Left colon (tissue), 2 donors: ENCODE measurements at regions not wholly inside any gene's neighbourhood (a gene's known extent, or its start where the extent isn't known, plus 50 kb on each side); places are given as distances from the start of the nearest gene placed in this dataset.
"Not testable (repeated sequence)": the region's sequence is repeated elsewhere in the genome, so short reads cannot be mapped to it uniquely, and the experiment has no call there.

ENCODE experiments used
- ATAC-seq: fragments of 200-7000 bp; cut with Tn5 transposase; one replicate; pipeline ENCODE4 v1.9.1; 2020; ENCODE audit warnings: mild to moderate bottlenecking, moderate library complexity
- DNase-seq, 2 donors: peaks; one replicate each; pipeline ENCODE4 v3.0.0-alpha.2; 2020
- intact Hi-C, 2 donors: fragments of 100-400 bp; cut with DNase I in 1 of 2; cut with micrococcal nuclease in 1 of 2; formaldehyde crosslinking; loops; one replicate each; pipeline versions ENCODE4 v1.11.2 to v1.14.0; 2022; cut with DNase I, micrococcal nuclease
- donor health status: DM: no; HTN: no; CAD: no.
- donor health status: DM: yes; HTN: yes; CAD: no.

DNA sequence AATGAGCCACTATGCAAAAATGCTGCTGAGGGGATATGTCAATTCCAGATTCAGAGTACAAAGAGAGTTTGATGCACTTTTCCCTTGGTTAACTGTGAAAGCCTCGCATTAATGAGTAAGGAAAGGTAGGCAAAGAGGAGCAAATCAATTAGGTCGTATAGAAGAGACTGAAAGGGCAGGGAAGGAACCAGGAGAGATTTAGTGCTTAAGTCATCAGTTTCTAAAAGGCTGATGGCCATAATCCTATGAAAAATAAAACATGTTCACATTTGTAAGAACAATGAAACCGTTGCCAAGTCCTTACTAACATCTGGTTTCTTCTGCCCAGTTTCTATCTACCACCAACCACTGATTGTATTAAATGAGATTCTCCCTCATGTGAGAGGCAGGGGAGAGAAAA, 118.4 kb upstream of the PALMD start:
- ATAC-seq (no peak), DNase-seq (no peak)
- intact Hi-C loops = no loop called here

DNA sequence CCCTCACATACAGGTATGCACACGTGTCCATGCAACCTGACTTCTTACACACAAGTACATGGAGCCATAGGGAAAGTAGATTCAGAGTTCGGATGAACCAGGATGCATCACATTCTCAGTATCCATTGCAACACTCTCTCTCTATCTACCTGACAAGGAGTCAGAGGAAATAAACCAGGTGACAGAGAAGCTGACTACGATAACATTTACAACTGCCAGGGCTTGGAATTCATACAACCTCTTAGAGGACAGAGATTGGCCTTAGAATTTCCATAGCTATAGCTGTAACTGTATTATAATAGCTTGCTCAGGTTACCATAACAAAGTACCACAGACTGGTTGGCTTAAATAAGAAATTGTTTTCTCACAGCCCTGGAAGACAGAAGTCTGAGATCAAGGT, 116.9 kb upstream of the PALMD start:
- no peak for ATAC-seq
- no peak for DNase-seq
- intact Hi-C loops = no loop called here

DNA sequence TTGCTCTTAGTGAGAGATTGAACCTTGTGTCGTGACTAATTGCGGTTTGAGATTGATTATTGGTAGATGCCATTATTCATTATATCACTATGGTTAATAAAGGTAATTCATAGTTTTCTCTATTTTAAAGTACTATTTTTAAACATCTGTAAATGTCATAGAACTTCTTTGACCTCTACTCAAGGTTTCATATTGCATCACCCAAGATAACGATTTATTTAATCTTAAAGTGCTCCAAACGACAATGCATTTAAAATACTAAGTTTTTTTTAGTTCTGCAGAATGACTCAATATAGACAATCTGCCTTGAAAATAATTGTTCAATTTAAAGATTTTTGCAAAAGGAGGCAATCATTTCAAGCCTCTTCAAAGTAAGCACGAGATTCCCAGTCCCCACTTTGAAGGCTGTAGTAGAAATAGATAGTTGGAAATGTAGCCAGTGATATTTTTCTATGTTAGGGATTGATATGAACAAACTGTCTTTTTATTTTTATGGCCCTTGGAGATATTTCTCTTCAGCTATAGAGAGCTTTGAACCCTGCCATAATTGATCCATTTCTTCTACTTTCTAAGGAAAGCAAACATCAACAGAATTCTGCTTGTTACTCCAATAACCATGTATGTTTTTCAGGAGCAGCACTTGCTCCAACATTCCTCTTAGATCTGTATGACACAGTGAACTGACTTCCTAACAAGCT, 114.2 kb upstream of the PALMD start:
- intact Hi-C loops = no loop called here
- no peak for ATAC-seq
- no peak for DNase-seq

DNA sequence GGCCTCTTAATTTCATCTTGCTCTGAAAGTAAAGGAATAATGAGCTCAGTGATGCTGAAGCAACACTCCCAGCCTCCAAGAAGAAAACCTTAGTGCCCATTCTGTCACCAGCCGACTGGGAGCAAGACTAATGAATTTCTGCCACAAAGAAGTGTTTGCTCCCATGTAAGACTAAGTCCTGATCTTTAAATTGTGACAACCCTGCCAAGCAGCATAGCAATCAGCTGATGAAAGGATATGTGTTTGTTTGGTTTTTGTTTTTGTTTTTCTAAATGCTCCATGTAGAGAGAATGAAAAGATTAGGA, 113.7 kb upstream of the PALMD start:
- intact Hi-C loops = no loop called here
- DNase-seq = no peak
- no peak for ATAC-seq

DNA sequence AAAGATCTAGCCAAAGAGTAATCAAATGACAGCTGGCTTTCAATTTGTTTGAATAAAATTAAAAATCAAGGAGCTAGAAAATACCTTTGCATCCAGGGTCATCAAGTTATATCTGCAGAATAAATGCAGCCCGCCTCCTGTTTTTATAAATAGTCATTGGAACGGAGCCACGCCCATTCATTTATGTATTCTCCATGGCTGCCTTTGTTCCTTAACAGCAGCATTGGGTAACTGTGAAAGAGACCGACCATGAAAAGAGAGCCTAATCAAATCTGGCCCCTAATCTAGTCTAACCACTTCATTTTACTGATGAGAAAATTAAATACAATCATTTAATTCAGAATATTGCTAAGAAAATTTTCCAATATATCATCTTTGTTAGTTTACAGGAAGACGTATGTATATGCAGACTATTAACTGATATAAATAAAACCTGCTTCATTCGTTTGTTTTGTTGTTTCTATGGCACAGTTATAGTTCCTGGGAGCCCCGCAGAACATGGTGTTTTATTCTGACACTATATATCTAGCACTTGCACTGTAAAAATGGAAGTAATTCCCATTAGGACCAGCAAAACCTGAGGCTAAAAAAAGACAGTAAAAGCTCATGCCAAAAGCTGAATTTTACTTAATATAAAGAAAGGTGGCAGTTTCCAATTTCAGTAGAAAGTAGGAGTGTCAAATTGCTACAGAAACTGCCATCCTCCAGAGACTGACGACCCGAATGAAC, 111.8 kb upstream of the PALMD start:
- intact Hi-C loops = no loop called here
- ATAC-seq (no peak), DNase-seq (no peak)

DNA sequence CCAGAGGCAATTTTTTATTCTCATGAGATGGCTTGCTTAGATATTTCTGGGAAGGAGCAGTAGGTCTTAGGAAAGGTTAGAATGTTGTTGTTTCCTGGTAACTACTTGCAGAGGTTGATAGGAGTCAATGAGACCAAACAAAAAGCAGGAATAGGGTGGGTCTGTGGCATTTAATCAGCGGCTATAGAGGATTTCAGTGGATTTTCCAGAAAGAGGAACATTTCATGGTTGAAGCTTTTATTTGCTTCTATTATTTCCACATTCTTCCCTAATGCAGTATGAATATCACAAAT, 111.3 kb upstream of the PALMD start:
- DNase-seq (no peak), ATAC-seq (no peak)
- intact Hi-C loops = no loop called here

DNA sequence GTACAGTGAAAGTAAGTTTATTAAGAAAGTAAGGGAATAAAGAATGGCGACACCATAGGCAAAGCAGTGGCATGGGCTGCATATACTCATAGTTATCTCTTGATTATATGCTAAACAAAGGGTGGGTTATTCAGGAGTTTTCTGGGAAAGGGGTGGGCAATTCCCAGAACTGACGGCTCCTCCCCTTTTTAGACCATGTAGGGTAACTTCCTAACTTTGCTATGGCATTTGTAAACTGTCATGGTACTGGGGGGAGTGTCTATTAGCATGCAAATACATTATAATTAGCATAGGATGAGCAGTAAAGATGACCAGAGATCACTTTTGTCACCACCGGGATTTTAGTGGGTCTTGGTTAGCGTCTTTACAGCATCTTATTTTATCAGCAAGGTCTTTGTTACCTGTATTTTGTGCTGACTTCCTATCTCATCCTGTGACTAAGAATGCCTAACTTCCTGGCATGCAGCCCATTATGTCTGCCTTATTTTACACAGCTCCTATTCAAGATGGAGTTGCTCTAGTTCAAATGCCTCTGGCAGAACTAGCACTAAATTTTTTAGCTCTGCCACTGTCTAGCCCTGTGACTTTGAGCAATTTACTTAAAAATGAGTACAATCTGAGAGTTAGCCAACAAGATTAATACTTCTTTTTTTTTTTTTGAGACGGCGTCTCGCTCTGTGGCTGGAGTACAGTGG, 110.3 kb upstream of the PALMD start:
- no peak for DNase-seq
- ATAC-seq = no peak
- intact Hi-C loops = no loop called here

DNA sequence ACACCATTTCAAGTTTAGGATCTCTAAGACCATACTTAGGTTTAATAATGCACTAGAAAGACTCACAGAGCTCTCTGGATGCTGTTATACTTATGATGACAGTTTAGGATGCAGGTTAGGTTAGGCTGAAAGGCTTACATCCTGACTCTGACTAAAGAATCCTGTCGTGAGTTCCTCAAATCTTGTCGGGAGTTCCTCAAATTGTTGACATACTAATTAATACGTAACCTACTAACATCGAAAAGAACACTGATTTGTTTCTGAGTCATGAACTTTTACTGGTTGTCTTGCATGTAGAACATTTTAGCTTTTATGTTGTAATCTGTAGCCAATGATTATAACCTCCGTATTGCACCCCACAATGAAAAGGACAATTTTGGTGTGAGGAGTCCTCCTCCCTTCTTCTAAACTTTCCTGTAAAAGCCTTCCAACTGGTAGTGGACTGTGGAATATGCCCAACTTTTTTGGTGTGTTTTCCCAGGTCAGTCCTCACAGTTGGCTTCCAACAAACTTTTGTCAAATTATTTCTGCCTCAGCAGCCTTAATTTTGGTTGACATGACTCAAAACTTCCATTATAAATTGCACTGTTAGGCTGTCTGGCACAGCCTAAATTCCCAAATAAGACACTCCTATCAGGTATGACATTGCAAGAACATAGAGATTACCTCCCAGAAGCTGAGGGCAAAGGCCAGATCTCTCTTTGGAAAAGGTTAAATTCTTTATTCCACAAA, 107.9 kb upstream of the PALMD start:
- no peak for ATAC-seq
- intact Hi-C loops = no loop called here
- DNase-seq = no peak

DNA sequence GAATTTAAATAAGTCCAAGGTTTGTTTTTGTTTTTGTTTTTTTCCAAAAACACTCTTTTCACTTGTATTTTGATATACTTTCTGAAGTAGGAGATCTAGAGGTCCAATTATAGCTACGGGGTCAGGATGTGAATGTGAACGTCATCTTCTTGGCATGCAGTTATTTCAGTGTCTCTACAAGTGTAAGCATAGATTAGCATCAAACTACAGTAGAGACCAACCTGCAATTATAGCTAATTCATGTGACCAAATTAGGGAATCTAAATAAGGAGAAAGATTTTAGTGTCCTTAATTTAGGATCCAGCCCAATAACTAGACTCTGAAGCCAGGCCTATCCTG, 107.3 kb upstream of the PALMD start:
- DNase-seq (no peak), ATAC-seq (no peak)
- intact Hi-C loops = no loop called here

DNA sequence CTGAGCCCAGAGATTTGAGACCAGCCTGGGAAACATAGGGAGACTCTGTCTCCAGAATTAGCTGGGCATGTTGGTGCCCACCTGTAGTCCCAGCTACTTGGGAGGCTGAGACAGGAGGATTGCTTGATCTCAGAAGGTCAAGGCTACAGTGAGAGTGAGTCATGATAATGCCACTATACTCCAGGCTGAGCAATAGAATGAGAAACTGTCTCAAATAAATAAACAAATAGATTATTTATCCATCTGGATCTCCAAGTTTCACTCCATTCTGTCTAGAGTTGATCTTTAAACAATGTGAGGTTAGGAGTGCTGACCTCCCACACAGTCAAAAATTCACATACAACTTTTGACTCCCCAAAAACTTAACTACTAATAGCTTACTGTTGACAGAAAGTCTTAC, 106.8 kb upstream of the PALMD start:
- ATAC-seq (no peak), DNase-seq (no peak)
- intact Hi-C loops = no loop called here

DNA sequence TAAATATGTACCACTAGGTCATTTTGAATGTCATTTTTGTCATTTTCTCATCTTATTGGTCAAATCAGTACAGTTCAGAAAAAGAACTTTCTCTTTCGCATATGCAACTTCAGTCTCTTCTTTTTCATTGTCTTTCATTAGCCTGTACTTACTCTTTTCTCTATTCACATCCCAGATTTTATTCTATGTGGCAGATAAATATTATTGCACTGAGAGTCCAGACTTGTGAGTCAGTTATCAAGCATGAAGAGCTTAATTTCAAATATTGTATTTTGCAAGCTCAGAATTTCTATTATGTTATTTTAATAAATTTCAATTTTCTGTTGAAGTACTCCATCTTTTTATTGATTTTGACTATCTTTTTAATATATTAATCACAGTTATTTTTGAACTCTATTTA, 105.2 kb upstream of the PALMD start:
- no peak for DNase-seq
- ATAC-seq = no peak
- intact Hi-C loops = no loop called here

DNA sequence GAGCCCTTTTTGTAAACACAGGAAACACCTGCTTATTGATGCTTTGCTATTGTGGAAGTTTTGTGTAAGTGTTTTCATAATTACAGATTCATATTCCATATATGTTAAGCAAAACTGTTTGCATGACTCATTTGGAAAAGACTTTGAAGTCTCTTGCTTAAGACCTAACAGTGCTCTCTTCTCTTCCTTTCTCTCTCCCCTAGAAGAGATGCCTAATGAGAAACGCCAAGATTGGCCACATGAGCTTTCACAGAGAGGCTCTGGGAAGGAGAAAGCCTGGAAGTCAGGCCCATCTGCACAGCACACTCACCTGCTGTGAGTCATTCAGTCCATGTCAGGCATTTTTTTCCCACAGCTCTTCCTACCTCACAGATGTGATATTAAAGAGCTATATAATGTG, 101.6 kb upstream of the PALMD start:
- DNase-seq = no peak
- no peak for ATAC-seq
- intact Hi-C loops = no loop called here

DNA sequence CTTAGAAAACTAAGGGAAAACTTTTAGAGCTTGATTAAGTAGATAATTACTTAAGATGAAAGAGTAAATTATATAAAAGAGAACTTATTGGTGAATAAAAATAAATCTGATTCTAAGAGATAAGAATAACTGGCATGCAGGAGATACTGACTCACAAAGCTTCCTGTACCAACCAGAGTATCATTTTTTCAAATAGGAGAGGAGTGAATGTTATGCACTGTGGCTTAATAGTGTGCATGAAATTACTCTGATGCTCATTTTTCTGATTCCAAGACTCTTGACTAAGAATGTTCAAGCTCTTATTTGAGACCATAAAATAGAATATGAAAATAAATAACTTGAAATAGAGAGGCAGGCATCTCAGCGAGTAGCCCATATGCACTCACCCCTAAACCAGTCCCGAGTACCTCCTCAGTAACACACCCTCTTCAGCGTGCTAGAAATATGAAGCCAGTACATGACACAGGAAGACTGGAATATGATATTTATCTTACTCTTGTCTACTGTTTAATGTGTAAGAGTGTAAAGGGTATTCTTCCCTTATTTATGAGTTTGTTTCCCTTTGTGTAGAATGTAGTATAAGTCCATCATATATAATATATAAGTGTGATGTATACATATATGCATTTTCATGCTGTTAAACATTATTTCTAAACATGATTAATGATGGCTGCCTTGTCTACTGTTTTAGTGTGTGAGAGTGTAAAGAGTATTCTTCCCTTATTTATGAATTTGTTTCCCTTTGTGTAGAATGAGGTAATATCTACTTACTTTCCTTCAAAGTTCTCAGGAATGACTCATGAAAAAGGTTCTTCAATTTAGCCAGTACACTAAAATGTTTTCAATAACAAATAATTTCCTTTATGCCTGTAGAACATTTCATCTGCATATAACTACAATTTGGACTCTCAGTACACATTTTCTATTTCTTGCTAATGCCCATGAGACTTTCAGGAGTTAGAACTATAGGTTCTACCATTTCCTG, 99.2 kb upstream of the PALMD start:
- DNase-seq (no peak), ATAC-seq (no peak)
- intact Hi-C loops = no loop called here

DNA sequence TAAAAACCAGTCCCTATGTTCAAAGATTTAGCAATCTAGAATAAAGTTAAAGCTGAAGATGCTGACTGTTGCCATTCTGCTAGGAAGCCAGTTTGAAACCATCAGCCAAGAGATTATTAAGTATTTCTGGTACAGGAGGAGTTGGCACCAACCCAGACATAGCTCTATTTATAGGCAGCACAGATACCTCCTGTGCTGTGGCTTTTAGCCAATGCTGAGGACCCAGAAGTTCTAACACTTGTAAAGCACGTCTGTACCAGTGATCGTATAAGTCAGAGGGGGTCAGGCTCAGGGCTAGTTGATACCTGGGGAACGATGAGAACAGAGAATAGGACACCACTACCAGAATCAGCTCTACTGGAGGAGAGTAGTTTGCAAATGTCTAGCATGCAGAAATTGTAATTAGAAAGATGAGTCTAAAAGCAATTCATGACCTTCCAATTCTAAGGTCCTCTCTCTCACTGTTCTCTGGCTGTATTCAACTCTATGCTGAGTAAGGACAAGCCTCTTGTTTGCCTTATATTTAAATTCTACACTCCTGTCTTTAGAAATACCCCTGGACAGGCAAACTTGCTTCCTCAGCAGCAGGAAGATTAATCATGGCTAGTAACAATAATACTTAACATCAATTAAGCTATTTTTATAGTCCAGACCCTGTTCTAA, 96.8 kb upstream of the PALMD start:
- intact Hi-C loops = no loop called here
- DNase-seq = no peak

DNA sequence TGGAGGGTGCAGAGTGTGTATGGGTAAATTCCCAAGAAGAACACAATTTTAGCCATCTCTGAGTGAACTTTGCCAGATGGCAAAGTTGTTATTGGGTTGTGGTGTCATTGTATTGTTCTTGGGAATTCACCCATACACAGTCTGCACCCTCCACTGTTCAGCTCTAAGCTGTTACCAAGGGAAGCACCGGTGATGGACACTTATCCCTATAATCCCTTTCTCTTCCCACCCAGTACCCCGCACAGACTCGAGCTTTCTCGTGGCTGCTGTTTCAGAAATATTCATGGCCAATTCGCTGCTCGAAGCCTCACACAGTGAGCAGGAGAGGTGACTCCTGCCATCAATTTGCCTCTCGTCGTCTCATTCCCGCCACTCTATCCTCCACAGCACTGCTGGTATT, 95.7 kb upstream of the PALMD start:
- ATAC-seq (no peak), DNase-seq (no peak)
- intact Hi-C loops = no loop called here

More for the DNA sequence above, 96.8 kb upstream of the PALMD start:
- ATAC-seq = no peak

DNA sequence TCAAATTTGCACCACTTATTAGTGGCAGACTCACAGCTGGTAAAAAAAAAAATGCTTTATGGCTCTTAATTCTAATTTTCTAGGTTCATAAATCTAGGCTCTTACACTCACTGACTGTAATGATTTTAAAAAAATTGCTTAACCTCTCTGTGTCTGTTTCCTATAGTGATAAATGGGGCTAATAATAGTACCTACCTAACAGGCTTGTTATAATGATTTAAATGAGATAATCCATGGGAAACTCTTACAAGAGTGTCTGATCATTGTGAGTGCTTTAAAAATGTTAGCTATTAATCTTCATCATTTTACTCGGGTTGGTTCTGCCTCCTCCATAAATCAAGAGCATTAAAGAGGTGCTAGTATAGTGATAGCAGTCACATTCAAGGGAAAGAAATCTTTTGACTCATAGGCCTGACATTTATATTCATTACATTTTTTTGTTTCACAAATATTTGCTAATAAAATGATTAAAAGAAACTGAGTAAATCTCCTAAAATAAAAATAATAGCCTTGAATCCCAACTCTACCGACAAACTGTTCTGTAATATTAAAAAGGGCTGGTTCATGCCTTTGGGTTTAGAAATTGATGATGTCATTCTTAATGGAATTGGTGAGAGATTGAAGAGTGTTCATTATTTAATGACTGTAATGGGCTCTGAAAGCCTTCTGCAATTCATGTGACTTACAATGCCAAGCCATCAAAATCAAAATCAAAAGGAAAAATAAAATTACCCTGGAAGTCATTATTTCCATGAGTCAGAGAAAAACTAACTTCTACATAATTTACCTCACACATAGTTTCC, 93.9 kb upstream of the PALMD start:
- ATAC-seq = no peak
- no peak for DNase-seq
- intact Hi-C loops = no loop called here

DNA sequence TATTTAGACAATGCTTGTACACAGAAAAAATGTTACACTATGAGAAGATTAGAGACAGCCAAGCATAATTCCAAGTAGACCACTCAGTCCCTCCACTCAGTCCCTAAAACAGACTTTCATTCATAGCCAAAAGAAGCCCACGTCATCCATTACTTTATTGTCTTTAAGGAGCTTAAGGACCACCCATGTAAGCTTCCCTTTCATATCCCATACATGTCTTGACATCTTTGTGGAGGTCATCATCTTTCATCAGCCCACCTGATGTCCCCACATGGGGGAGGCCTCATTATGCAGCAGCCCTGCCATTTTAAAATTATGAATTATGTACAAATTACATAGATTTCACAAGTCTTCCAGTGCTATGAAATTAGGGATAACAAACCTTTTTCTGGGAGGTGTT, 92.6 kb upstream of the PALMD start:
- ATAC-seq (no peak), DNase-seq (no peak)
- intact Hi-C loops = no loop called here

DNA sequence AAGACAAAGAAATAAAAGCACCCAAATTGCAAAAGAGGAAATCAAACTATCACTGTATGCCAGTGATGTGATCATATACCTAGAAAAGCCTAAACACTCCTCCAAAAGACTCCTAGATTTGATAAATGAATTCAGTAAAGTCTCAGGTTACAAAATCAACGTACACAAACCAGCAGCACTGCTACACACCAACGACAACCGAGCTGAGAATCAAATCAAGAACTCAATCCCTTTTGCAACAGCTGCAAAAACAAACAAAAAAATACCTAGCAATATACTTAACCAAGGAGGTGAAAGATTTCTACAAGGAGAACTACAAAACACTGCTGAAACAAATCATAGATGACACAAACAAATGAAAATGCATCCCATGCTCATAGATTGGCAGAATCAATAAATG, 92.1 kb upstream of the PALMD start:
- ATAC-seq, DNase-seq, intact Hi-C loops: not testable (repeated sequence)
